Keratinocyte (primary cell): ENCODE measurements at regions not wholly inside any gene's neighbourhood (a gene's known extent, or its start where the extent isn't known, plus 50 kb on each side); places are given as distances from the start of the nearest gene placed in this dataset.

Source experiments
- CTCF ChIP-seq, 3 experiments: IDR thresholded peaks in 1 of 3; conservative IDR thresholded peaks in 1 of 3; optimal IDR thresholded peaks in 1 of 3; 2 replicates in 2 of 3; 3 replicates in 1 of 3; pipeline versions ENCODE3 to v1.5.1; 2011; ENCODE audit warnings: low read length in 3 of 3, mild to moderate bottlenecking in 3 of 3, moderate library complexity in 2 of 3, control low read depth in 1 of 3, inconsistent platforms in 1 of 3; ENCODE audit not compliant: insufficient read depth in 2 of 3; ENCODE audit errors: extremely low read depth in 1 of 3
- EZH2 ChIP-seq: IDR thresholded peaks from one replicate; pipeline ENCODE4 v1.6.1; 2012; ENCODE audit warnings: inconsistent platforms, mild to moderate bottlenecking, low read length, moderate library complexity

GRCh38 chr1:79633456-79633855, 626.9 kb upstream of the ADGRL4 start:
- no peak for TF ChIP-seq CTCF (optimal IDR thresholded peaks at IDR 0.05 in 1 of 3, IDR thresholded peaks at IDR 0.05 in 1 of 3, conservative IDR thresholded peaks at IDR 0.05 in 1 of 3; ENCODE audit: extremely low read depth in 1 of 3, insufficient read depth in 2 of 3, low read length in 3 of 3)
- TF ChIP-seq EZH2: no peak
